ENCODE measurements at regions not wholly inside any gene's neighbourhood (a gene's known extent, or its start where the extent isn't known, plus 50 kb on each side); places are given as distances from the start of the nearest gene placed in this dataset.

DNA sequence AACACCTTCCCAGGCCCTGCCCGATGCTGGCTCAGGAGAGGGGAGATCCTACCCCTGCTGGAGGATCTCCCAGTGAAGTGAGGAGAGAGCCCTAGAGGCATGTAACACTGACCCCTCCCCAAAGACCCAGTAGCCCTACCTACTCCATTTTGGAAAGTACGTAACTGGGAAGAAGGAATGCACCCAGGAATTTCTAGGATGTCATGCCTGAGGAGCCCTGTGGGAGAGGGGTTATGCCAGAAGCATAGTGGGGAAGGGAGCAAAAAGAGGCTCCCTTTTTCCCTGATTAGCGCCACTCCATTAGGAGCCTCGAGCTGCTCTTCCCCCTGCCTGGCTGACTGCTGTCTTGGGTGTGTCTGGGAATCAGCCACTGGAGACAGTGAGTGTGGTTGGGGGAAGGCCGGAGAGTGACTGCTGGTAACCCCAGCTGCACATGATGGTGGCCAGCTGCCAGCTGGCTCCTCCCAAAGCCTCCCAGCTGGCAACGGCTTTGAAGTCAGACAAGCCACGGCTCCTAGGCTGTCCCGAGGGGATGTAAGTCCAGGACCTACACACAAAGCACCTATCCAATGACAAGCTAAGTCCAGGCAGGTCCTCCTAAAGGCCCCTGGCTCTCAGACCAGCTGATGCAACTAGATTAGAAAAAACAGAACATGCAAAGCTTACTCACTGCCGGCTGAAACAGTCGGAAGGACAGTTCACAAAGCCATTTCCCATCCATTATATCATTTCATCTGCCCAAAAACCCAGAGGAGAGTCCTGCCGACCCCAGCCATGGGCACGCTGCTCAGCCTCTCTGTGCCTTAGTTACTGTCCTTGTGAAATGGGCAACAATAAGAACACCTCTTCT lies 136.5 kb upstream of the ABCA1 start:
- DNase-seq (no peak), ATAC-seq (no peak)
- POLR2A ChIA-PET = interaction anchor here (1.1 to 1.5 kb wide), 2 partner anchors 137 to 350 kb away, joined by 3 read pairs; no protein-coding TSS in a partner anchor
- Mint-ChIP-seq H3K4me1 (ENCODE audit: low read depth) (peaks cover 8% of the 10 kb centered on the region), H3K36me3 (ENCODE audit: low read depth) (no peaks in the 10 kb centered on the region), H3K9me3 (no peaks in the 10 kb centered on the region), H3K27me3 (peaks cover 3% of the 10 kb centered on the region), H3K4me3 (no peak overlapping the region), H3K27ac (no peak overlapping the region)
- intact Hi-C loops (cut with micrococcal nuclease) = no loop called here
- CTCF ChIA-PET = interaction anchor here (1.3 kb wide), 1 partner anchor 14 kb away, joined by 3 read pairs; no protein-coding TSS in a partner anchor
- TF ChIP-seq, protein P1, sequence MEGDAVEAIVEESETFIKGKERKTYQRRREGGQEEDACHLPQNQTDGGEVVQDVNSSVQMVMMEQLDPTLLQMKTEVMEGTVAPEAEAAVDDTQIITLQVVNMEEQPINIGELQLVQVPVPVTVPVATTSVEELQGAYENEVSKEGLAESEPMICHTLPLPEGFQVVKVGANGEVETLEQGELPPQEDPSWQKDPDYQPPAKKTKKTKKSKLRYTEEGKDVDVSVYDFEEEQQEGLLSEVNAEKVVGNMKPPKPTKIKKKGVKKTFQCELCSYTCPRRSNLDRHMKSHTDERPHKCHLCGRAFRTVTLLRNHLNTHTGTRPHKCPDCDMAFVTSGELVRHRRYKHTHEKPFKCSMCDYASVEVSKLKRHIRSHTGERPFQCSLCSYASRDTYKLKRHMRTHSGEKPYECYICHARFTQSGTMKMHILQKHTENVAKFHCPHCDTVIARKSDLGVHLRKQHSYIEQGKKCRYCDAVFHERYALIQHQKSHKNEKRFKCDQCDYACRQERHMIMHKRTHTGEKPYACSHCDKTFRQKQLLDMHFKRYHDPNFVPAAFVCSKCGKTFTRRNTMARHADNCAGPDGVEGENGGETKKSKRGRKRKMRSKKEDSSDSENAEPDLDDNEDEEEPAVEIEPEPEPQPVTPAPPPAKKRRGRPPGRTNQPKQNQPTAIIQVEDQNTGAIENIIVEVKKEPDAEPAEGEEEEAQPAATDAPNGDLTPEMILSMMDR (IDR thresholded peaks at IDR 0.05) = no peak

DNA sequence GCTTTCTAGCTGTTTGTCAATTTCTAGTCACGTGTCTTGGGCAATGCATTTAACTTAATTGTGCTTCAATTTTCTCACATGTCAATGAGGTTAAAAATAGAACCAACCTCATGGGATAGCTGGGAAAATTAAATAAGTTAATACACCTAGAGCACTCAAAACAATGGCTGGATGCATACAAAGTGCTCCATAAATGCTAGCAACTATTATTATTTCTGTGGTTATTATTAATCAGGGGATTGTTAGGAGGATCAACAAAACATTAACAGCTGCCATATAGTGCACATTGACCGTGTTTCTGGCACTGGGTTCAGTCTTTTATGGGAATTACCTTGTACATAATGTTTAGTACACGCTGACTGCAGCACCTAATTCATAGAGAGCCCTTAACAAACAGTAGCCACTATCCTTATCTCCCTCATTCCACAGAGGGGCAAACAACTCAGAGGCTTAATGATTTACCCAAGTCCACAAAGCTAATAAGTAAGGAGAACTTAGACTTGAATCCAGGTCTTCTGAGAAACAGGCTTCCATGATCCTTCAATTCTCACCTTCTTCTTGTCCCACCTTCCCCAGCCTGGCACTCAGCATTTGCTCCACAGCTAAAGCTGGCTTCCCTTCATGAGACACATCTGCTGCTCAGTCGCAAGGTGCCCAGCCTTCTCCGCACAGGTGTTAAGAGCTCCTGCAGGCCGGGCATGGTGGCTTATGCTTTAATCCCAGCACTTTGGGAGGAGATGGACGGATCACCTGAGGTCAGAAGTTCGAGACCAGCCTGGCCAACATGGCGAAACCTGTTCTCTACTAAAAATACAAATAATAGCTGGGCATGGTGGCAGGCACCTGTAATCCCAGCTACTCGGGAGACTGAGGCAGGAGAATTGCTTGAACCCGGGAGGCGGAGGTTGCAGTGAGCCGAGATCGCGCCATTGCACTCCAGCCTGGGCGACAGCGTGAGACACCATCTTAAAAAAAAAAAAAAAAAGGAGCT lies 137.4 kb upstream of the ABCA1 start:
- Mint-ChIP-seq H3K27ac (no peak overlapping the region), H3K4me3 (no peak overlapping the region), H3K4me1 (ENCODE audit: low read depth) (peaks cover 8% of the 10 kb centered on the region), H3K36me3 (ENCODE audit: low read depth) (no peaks in the 10 kb centered on the region), H3K27me3 (peaks cover 3% of the 10 kb centered on the region), H3K9me3 (no peaks in the 10 kb centered on the region)
- DNase-seq = no peak
- ChIA-PET CTCF (interaction anchor here (1.3 kb wide), 1 partner anchor 13 kb away, joined by 3 read pairs; no protein-coding TSS in a partner anchor), POLR2A (interaction anchor here (1.1 kb wide), 1 partner anchor 350 kb away, joined by 3 read pairs; no protein-coding TSS in a partner anchor)
- ATAC-seq = no peak
- TF ChIP-seq, protein P1 (IDR thresholded peaks at IDR 0.05) = no peak
- intact Hi-C loops (cut with micrococcal nuclease) = no loop called here

DNA sequence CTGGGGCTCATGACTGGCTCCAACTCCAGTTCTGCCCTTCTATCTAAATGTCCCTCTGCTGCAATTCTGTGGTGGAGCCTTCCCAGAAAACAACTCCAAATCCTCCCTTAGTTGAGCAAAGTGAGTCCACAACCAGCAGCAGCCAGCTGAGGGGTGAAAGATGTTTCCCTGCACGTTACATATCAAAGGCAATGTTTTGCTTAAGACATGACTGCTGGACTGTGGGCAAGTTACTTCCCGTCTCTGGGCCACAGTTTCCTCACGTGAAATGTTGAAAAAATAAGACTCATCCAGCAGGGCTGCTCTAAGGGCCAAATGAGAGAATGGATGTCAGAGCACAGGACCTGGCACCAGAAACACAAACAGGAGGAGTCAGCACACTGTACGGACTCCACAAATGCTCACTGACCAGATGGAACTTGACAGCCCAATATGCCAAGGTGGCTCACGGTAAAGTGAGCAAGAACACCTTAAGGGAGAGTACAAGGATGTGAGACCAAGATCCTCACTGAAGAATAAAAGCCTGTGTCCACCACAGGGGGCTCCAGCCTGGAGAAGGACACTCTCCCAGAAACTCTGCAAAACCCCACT lies 138.4 kb upstream of the ABCA1 start:
- ChIA-PET CTCF (no interaction called here), POLR2A (no interaction called here)
- TF ChIP-seq, protein P1 (IDR thresholded peaks at IDR 0.05) = no peak
- intact Hi-C loops (cut with micrococcal nuclease) = no loop called here
- DNase-seq (no peak), ATAC-seq (no peak)
- H3K9me3 Mint-ChIP-seq = no peaks in the 10 kb centered on the region
- H3K36me3 Mint-ChIP-seq (ENCODE audit: low read depth) = no peaks in the 10 kb centered on the region
- H3K27ac Mint-ChIP-seq = no peak overlapping the region
- peaks cover 2% of the 10 kb centered on the region for H3K27me3 Mint-ChIP-seq
- H3K4me1 Mint-ChIP-seq (ENCODE audit: low read depth) = peaks cover 8% of the 10 kb centered on the region
- no peak overlapping the region for H3K4me3 Mint-ChIP-seq

DNA sequence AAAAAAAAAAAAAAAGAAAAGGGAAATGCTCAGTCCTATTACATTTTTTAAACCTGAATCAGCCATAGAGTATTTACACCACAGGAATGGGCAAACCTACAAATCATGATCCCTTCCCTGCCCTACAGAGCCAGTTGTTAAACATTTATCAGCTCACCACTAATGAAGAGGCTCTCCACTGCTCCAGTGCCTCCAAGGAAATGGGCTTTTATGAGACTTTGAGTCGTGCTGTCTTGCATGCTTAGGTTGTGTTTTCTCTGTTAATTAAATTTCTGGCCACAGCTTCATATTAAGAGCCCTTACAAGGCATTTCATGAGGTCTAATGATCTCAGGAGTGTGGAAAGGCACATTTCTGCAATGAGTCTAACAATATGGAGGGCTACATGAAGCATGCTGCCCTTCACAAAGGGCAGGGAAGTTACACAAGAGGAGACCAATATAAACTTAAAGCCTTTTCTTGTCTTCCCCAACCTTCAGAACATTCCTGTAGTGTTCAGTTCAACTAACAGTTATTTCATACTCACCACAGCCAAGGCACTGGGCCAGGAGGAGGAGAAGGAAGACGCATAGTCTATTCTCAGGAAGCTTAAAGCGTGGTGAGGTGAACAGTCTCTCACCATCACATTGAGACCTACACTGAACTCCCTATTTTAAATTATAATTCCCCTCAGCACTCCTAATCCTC lies 140.1 kb upstream of the ABCA1 start:
- no peak for ATAC-seq
- H3K36me3 Mint-ChIP-seq (ENCODE audit: low read depth) = no peaks in the 10 kb centered on the region
- peaks cover 8% of the 10 kb centered on the region for H3K4me1 Mint-ChIP-seq (ENCODE audit: low read depth)
- TF ChIP-seq, protein P1 (IDR thresholded peaks at IDR 0.05) = no peak
- POLR2A ChIA-PET = no interaction called here
- peaks cover 2% of the 10 kb centered on the region for H3K27me3 Mint-ChIP-seq
- intact Hi-C loops (cut with micrococcal nuclease) = no loop called here
- no peak for DNase-seq
- H3K4me3 Mint-ChIP-seq = no peak overlapping the region
- H3K9me3 Mint-ChIP-seq = no peaks in the 10 kb centered on the region
- H3K27ac Mint-ChIP-seq = no peak overlapping the region
- CTCF ChIA-PET = interaction anchor here (1.5 kb wide), 1 partner anchor 9 kb away, joined by 3 read pairs; no protein-coding TSS in a partner anchor

Data from activated CD8-positive, alpha-beta T cell treated with anti-CD3 and anti-CD28 coated beads for 36 hours (primary cell).